H1 (cell line): ENCODE measurements at regions not wholly inside any gene's neighbourhood (a gene's known extent, or its start where the extent isn't known, plus 50 kb on each side); places are given as distances from the start of the nearest gene placed in this dataset.
"Not testable (repeated sequence)": the region's sequence is repeated elsewhere in the genome, so short reads cannot be mapped to it uniquely, and the experiment has no call there.

ENCODE experiments used
- CTCF ChIA-PET: fragments of 300-600 bp; sonication (Branson Sonifier 250); formaldehyde crosslinking; loops from one replicate; lab custom pipeline; 2021; ENCODE audit not compliant: partially characterized antibody; lab: Charles Lee
- POLR2A ChIA-PET: fragments of 300-600 bp; sonication (Branson Sonifier 250); formaldehyde crosslinking; loops from one replicate; lab custom pipeline; 2021; ENCODE audit warnings: inconsistent platforms; ENCODE audit not compliant: partially characterized antibody; lab: Charles Lee
- DNase-seq, 2 experiments: peaks; one replicate each; pipeline versions ENCODE4 v3.0.0 to v3.0.0-alpha.2; 2010 to 2022; ENCODE audit warnings: low spot score in 2 of 2, low read depth in 1 of 2, mixed read lengths in 1 of 2
- FAIRE-seq: peaks from 2 replicates; lab custom pipeline; 2011; peaks lifted over from hg19 to GRCh38; lab: Jason Lieb, UNC
- H2AFZ ChIP-seq: 2 replicates; pipeline ENCODE4 v1.8.1; 2012; ENCODE audit warnings: low read length, inconsistent platforms
- H2AK5ac ChIP-seq: 2 replicates; pipeline ENCODE4 v1.6.1; 2013; ENCODE audit warnings: low read depth, low read length
- H2BK120ac ChIP-seq: replicated peaks from 2 replicates; pipeline ENCODE3; 2013; ENCODE audit warnings: low read depth, low read length, inconsistent platforms
- H2BK12ac ChIP-seq: 2 replicates; pipeline ENCODE4 v1.6.1; 2013; ENCODE audit warnings: low read depth, low read length
- H2BK15ac ChIP-seq: 2 replicates; pipeline ENCODE4 v1.6.1; 2013; ENCODE audit warnings: low read length
- H2BK20ac ChIP-seq: 2 replicates; pipeline ENCODE4 v1.6.1; 2013; ENCODE audit warnings: low read length
- H2BK5ac ChIP-seq: 2 replicates; pipeline ENCODE4 v1.6.1; 2013; ENCODE audit warnings: low read depth, low read length
- H3K14ac ChIP-seq: 2 replicates; pipeline ENCODE4 v1.6.1; 2013; ENCODE audit warnings: inconsistent platforms; ENCODE audit not compliant: insufficient read length
- H3K18ac ChIP-seq: 2 replicates; pipeline ENCODE4 v1.6.1; 2013; ENCODE audit warnings: low read length; ENCODE audit errors: extremely low read depth
- H3K23ac ChIP-seq: 2 replicates; pipeline ENCODE4 v1.6.1; 2013; ENCODE audit warnings: inconsistent platforms; ENCODE audit not compliant: insufficient read length
- H3K23me2 ChIP-seq: 2 replicates; pipeline ENCODE4 v1.6.1; 2013; ENCODE audit warnings: low read depth, low read length
- H3K27ac ChIP-seq: 2 replicates; pipeline ENCODE4 v1.6.1; 2011; ENCODE audit warnings: low read depth, low read length, inconsistent platforms
- H3K27me3 ChIP-seq, 4 experiments: replicated peaks in 1 of 4; 1 replicate in 1 of 4; 2 replicates in 3 of 4; pipeline versions ENCODE4 v1.6.1 to v1.8.1; 2011 to 2013; ENCODE audit warnings: low read length in 3 of 4, mild to moderate bottlenecking in 3 of 4, inconsistent platforms in 2 of 4, mixed read lengths in 2 of 4, moderate library complexity in 1 of 4; ENCODE audit not compliant: control insufficient read depth in 3 of 4, insufficient read depth in 3 of 4; ENCODE audit errors: extremely low read depth in 1 of 4
- H3K36me3 ChIP-seq, 4 experiments: 2 replicates each; pipeline versions ENCODE4 v1.6.1 to v1.8.1; 2011 to 2013; ENCODE audit warnings: mild to moderate bottlenecking in 4 of 4, low read length in 3 of 4, moderate library complexity in 2 of 4, control low read depth in 1 of 4, inconsistent platforms in 1 of 4; ENCODE audit not compliant: insufficient read depth in 4 of 4, control insufficient read depth in 2 of 4
- H3K4ac ChIP-seq: replicated peaks from 2 replicates; pipeline ENCODE3; 2013; ENCODE audit warnings: low read length, low read depth, mixed read lengths, inconsistent platforms; ENCODE audit not compliant: insufficient read length
- H3K4me1 ChIP-seq, 4 experiments: replicated peaks in 1 of 4; 1 replicate in 1 of 4; 2 replicates in 3 of 4; pipeline versions ENCODE4 v1.6.1 to v1.8.1; 2011 to 2013; ENCODE audit warnings: low read length in 3 of 4, inconsistent platforms in 2 of 4, mixed read lengths in 1 of 4; ENCODE audit not compliant: insufficient read depth in 4 of 4, control insufficient read depth in 3 of 4
- H3K4me2 ChIP-seq, 2 experiments: 2 replicates each; pipeline versions ENCODE4 v1.6.1 to v1.8.1; 2011 to 2013; ENCODE audit warnings: low read depth in 2 of 2, low read length in 2 of 2, control low read depth in 1 of 2, inconsistent platforms in 1 of 2, mild to moderate bottlenecking in 1 of 2; ENCODE audit not compliant: insufficient read depth in 1 of 2
- H3K4me3 ChIP-seq, 4 experiments: fragments of 200-600, 300-600 bp in 1 of 4; sonication (generic), shearing (Covaris generic), sonication (Bioruptor Twin) in 1 of 4; 2 replicates each; pipeline versions ENCODE4 v1.5.1 to v1.8.1; 2011 to 2016; ENCODE audit warnings: low read length in 4 of 4, low read depth in 3 of 4, control low read depth in 2 of 4, inconsistent platforms in 2 of 4, mild to moderate bottlenecking in 2 of 4, mixed read lengths in 1 of 4, moderate library complexity in 1 of 4; ENCODE audit not compliant: insufficient read depth in 2 of 4; ENCODE audit errors: extremely low read depth in 1 of 4
- H3K56ac ChIP-seq: replicated peaks from 2 replicates; pipeline ENCODE3; 2013; ENCODE audit warnings: low read depth, mild to moderate bottlenecking, mixed read lengths, low read length, inconsistent platforms; ENCODE audit not compliant: insufficient read length
- H3K79me1 ChIP-seq: 2 replicates; pipeline ENCODE4 v1.6.1; 2013; ENCODE audit warnings: low read depth, low read length, control low read depth
- H3K79me2 ChIP-seq, 2 experiments: 2 replicates each; pipeline versions ENCODE4 v1.6.1 to v1.8.1; 2012 to 2013; ENCODE audit warnings: low read length in 2 of 2, mild to moderate bottlenecking in 2 of 2, inconsistent platforms in 1 of 2; ENCODE audit not compliant: insufficient read depth in 2 of 2, control insufficient read depth in 1 of 2
- H3K9ac ChIP-seq, 4 experiments: replicated peaks in 1 of 4; 1 replicate in 1 of 4; 2 replicates in 3 of 4; pipeline versions ENCODE4 v1.6.1 to v1.8.1; 2011 to 2013; ENCODE audit warnings: low read depth in 3 of 4, low read length in 3 of 4, control low read depth in 2 of 4, mild to moderate bottlenecking in 2 of 4, moderate library complexity in 2 of 4, inconsistent platforms in 1 of 4; ENCODE audit errors: extremely low read depth in 1 of 4
- H3K9me3 ChIP-seq, 2 experiments: 2 replicates each; pipeline versions ENCODE4 v1.6.1 to v1.8.1; 2012 to 2013; ENCODE audit warnings: mild to moderate bottlenecking in 2 of 2, moderate library complexity in 2 of 2, control low read depth in 1 of 2, inconsistent platforms in 1 of 2, low read depth in 1 of 2, low read length in 1 of 2, mixed read lengths in 1 of 2; ENCODE audit not compliant: insufficient read depth in 2 of 2
- H4K20me1 ChIP-seq, 2 experiments: replicated peaks in 1 of 2; 2 replicates each; pipeline versions ENCODE3 to v1.8.1; 2011 to 2013; ENCODE audit warnings: inconsistent platforms in 2 of 2, low read length in 2 of 2, mild to moderate bottlenecking in 1 of 2; ENCODE audit not compliant: insufficient read depth in 2 of 2, control insufficient read depth in 1 of 2
- H4K5ac ChIP-seq: 2 replicates; pipeline ENCODE4 v1.6.1; 2013; ENCODE audit warnings: low read length, low read depth, mixed read lengths, inconsistent platforms; ENCODE audit not compliant: insufficient read length
- H4K8ac ChIP-seq: 2 replicates; pipeline ENCODE4 v1.8.0; 2013; ENCODE audit warnings: mild to moderate bottlenecking, moderate library complexity, low read length, inconsistent platforms; ENCODE audit not compliant: insufficient read depth; ENCODE audit errors: extremely low read depth
- H4K91ac ChIP-seq: replicated peaks from 2 replicates; pipeline ENCODE3; 2013; ENCODE audit warnings: low read length, mixed read lengths, inconsistent platforms; ENCODE audit not compliant: insufficient read length
- EZH2 ChIP-seq: fragments of 200-600 bp; sonication (generic); IDR thresholded peaks from 2 replicates; pipeline ENCODE4 v1.7.1; 2012; ENCODE audit warnings: low read depth, mild to moderate bottlenecking, moderate library complexity, low read length, inconsistent platforms; ENCODE audit not compliant: severe bottlenecking
- RNF2 ChIP-seq: fragments of 200-900, 300-1000 bp; sonication (generic); IDR thresholded peaks from 2 replicates; pipeline ENCODE4 v1.7.1; 2016; ENCODE audit warnings: borderline replicate concordance, low read depth, mild to moderate bottlenecking, antibody characterized with exemption, low read length; ENCODE audit not compliant: poor library complexity, severe bottlenecking; ENCODE audit errors: missing control alignments
- SUZ12 ChIP-seq: fragments of 200-600 bp; sonication (generic); IDR thresholded peaks from 2 replicates; pipeline ENCODE4 v1.6.1; 2012; ENCODE audit warnings: mild to moderate bottlenecking, inconsistent platforms, low read length, moderate library complexity, mixed read lengths
- WGBS, 2 experiments: shearing (Covaris generic) in 1 of 2; methylation state at CpG; one replicate each; pipeline versions ENCODE4 v1.1.6 to v1.1.7; 2013 to 2015; ENCODE audit warnings: low lambda C conversion rate in 2 of 2, mixed read lengths in 2 of 2, inconsistent platforms in 1 of 2, low coverage in 1 of 2, missing lambda C conversion rate in 1 of 2; ENCODE audit not compliant: insufficient replicate concordance in 2 of 2, insufficient coverage in 1 of 2, insufficient read length in 1 of 2; ENCODE audit errors: extremely low coverage in 1 of 2, missing lambda C conversion rate in 1 of 2; 5-methylcytosine and 5-hydroxymethylcytosine counted together

DNA sequence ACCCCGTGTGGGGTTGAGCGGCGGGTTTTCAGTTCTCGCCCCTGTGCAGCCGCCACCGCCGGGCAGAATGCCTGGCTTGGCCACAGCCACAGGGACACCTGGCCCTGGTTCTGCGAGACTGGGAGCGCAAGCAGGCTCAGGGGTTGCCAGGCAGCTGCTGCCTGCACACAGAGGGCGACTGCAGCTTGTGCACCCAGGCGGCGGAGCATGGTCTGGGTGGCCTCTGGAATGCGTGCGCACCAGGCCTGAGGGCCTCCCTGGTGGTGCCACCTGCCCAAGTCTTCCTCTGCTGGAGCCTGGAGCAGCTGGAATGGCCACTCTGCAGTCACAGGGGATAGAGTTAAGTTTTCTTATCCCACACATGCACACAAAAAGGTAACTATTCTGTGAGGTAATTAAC is 80.4 kb upstream of the ZNG1F start:
- not testable (repeated sequence) for FAIRE-seq, H2BK5ac ChIP-seq, H3K9me3 ChIP-seq, H3K4me3 ChIP-seq, H2BK12ac ChIP-seq, H2BK15ac ChIP-seq
- TF ChIP-seq EZH2 (peak; percentile 66), SUZ12 (peak; percentile 59), RNF2 (peak; percentile 48)
- TF ChIP-seq, all 59 proteins: peak for 3; not testable (repeated sequence) for 56
- Histone ChIP-seq H3K4me2 (peak overlapping the region in 1 of 2 experiments; percentile 25; a peak in 1 of 4 replicates), H3K27me3 (peaks cover 13 to 43% (median 23%) of the 10 kb centered on the region in 4 experiments)
- H3K56ac ChIP-seq, POLR2A ChIA-PET, H4K91ac ChIP-seq, H3K79me1 ChIP-seq, H2BK120ac ChIP-seq, H3K18ac ChIP-seq, H2BK20ac ChIP-seq, H3K9ac ChIP-seq, H4K5ac ChIP-seq, H3K23me2 ChIP-seq, H4K8ac ChIP-seq, H2AK5ac ChIP-seq, H3K36me3 ChIP-seq, H3K27ac ChIP-seq, CTCF ChIA-PET, H3K23ac ChIP-seq, H3K4ac ChIP-seq, H3K79me2 ChIP-seq, H2AFZ ChIP-seq, H4K20me1 ChIP-seq, H3K4me1 ChIP-seq, H3K14ac ChIP-seq: not testable (repeated sequence)
- 33% methylated on average over 7 of the region's 14 CpGs; no CpG with 5 or more reads in 1 of the 2 experiments for WGBS, 2 experiments
- peak in 1 of 2 experiments; percentile 62 for DNase-seq
